Ishikawa (cell line): ENCODE measurements at regions not wholly inside any gene's neighbourhood (a gene's known extent, or its start where the extent isn't known, plus 50 kb on each side); places are given as distances from the start of the nearest gene placed in this dataset.

ENCODE experiments used
- CEBPB ChIP-seq: IDR thresholded peaks from 2 replicates; pipeline ENCODE4 v1.6.1; 2012
- CREB1 ChIP-seq: IDR thresholded peaks from 2 replicates; pipeline ENCODE4 v1.6.1; 2012; ENCODE audit warnings: low read depth
- EGR1 ChIP-seq: IDR thresholded peaks from 2 replicates; pipeline ENCODE4 v1.6.1; 2012
- EP300 ChIP-seq: IDR thresholded peaks from 2 replicates; pipeline ENCODE4 v1.6.1; 2012; ENCODE audit warnings: borderline replicate concordance
- FOXM1 ChIP-seq: IDR thresholded peaks from 2 replicates; pipeline ENCODE4 v1.6.1; 2012; ENCODE audit warnings: low read depth, borderline replicate concordance
- MAX ChIP-seq: IDR thresholded peaks from 2 replicates; pipeline ENCODE4 v1.6.1; 2012
- NFIC ChIP-seq: IDR thresholded peaks from 2 replicates; pipeline ENCODE4 v1.6.1; 2012
- RAD21 ChIP-seq: IDR thresholded peaks from 2 replicates; pipeline ENCODE4 v1.6.1; 2012; ENCODE audit warnings: low read depth
- REST ChIP-seq: IDR thresholded peaks from 2 replicates; pipeline ENCODE4 v1.6.1; 2012; ENCODE audit warnings: low read depth, mild to moderate bottlenecking
- TAF1 ChIP-seq: IDR thresholded peaks from 2 replicates; pipeline ENCODE4 v1.6.1; 2012; ENCODE audit warnings: low read depth, mild to moderate bottlenecking
- TCF12 ChIP-seq: IDR thresholded peaks from 2 replicates; pipeline ENCODE4 v1.6.1; 2012; ENCODE audit warnings: low read depth
- TEAD4 ChIP-seq: IDR thresholded peaks from 2 replicates; pipeline ENCODE4 v1.6.1; 2012
- USF1 ChIP-seq: IDR thresholded peaks from 2 replicates; pipeline ENCODE4 v1.6.1; 2012
- YY1 ChIP-seq: IDR thresholded peaks from 2 replicates; pipeline ENCODE4 v1.6.1; 2012; ENCODE audit warnings: low read depth
- ZBTB7A ChIP-seq: IDR thresholded peaks from 2 replicates; pipeline ENCODE4 v1.6.1; 2012; ENCODE audit warnings: low read depth

GRCh38 chr22:44442186-44442815 is 55.7 kb downstream of the RTL6 start:
- no peak for TF ChIP-seq EGR1
- no peak for TF ChIP-seq YY1
- TF ChIP-seq USF1: no peak
- no peak for TF ChIP-seq TAF1
- TF ChIP-seq CEBPB: no peak
- TF ChIP-seq ZBTB7A: no peak
- no peak for TF ChIP-seq TEAD4
- no peak for TF ChIP-seq NFIC
- no peak for TF ChIP-seq RAD21
- no peak for TF ChIP-seq TCF12
- no peak for TF ChIP-seq EP300
- no peak for TF ChIP-seq REST

- TF ChIP-seq TCF12 (no peak), NFIC (no peak), MAX (no peak), RAD21 (no peak), EP300 (no peak), TEAD4 (no peak), ZBTB7A (no peak), CEBPB (no peak), CREB1 (no peak), TAF1 (no peak), FOXM1 (no peak), USF1 (no peak), YY1 (no peak), EGR1 (no peak), REST (no peak)
These were observed 56.4 kb downstream of the RTL6 start for GRCh38 chr22:44441401-44442185.

GRCh38 chr22:44440224-44441160 is 57.5 kb downstream of the RTL6 start:
- TF ChIP-seq TEAD4 (no peak), TCF12 (no peak), FOXM1 (no peak), EP300 (no peak), CEBPB (no peak), YY1 (no peak), RAD21 (no peak), ZBTB7A (no peak), USF1 (no peak), REST (no peak), CREB1 (no peak), EGR1 (no peak), NFIC (no peak), TAF1 (no peak), MAX (no peak)
